ENCODE measurements at regions not wholly inside any gene's neighbourhood (a gene's known extent, or its start where the extent isn't known, plus 50 kb on each side); places are given as distances from the start of the nearest gene placed in this dataset.

- intact Hi-C loops (cut with micrococcal nuclease) = no loop called here
- ATAC-seq (ENCODE audit: low read depth) (no peak), DNase-seq (no peak)
- H3K36me3 Mint-ChIP-seq (ENCODE audit: low read depth) = no peaks in the 10 kb centered on the region
- no peaks in the 10 kb centered on the region for H3K9me3 Mint-ChIP-seq
- no peak for TF ChIP-seq CTCF (IDR thresholded peaks at IDR 0.05)
- no peak overlapping the region for H3K4me3 Mint-ChIP-seq
- ChIA-PET CTCF (interaction anchor here (0.5 kb wide), 1 partner anchor 28 kb away, joined by 3 read pairs; no protein-coding TSS in a partner anchor), POLR2A (no interaction called here)
- H3K27me3 Mint-ChIP-seq = peaks cover 2% of the 10 kb centered on the region
- no peaks in the 10 kb centered on the region for H3K4me1 Mint-ChIP-seq
- no peak overlapping the region for H3K27ac Mint-ChIP-seq
These were observed 136.8 kb upstream of the SLC4A4 start for GRCh38 chr4:71201817-71202576.

DNA sequence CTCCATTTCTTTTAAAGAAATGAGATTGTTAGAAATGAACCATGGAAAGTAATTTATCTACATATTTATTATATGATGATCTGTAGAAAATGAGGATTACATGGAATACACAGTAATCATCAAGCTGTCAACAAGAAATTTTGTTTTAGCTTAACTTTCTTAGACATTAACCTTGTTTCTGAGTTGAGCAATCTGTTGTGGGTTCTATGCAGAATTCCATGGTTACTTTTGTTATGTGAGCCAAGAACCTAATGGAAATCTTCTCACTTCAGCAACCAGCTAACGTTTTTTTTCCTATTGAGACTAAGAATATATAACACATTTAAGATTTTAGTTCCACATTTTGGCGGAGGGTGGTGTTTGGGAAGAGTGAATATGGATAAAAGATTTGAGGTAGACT is 136.1 kb upstream of the SLC4A4 start:
- Mint-ChIP-seq H3K4me3 (no peak overlapping the region), H3K27ac (no peak overlapping the region), H3K9me3 (no peaks in the 10 kb centered on the region), H3K27me3 (peaks cover 2% of the 10 kb centered on the region), H3K36me3 (ENCODE audit: low read depth) (no peaks in the 10 kb centered on the region), H3K4me1 (no peaks in the 10 kb centered on the region)
- DNase-seq (no peak), ATAC-seq (ENCODE audit: low read depth) (no peak)
- ChIA-PET POLR2A (no interaction called here), CTCF (no interaction called here)
- intact Hi-C loops (cut with micrococcal nuclease) = no loop called here
- no peak for TF ChIP-seq CTCF (IDR thresholded peaks at IDR 0.05)

- DNase-seq (no peak), ATAC-seq (ENCODE audit: low read depth) (no peak)
- Mint-ChIP-seq H3K27ac (no peak overlapping the region), H3K4me1 (no peaks in the 10 kb centered on the region), H3K9me3 (no peaks in the 10 kb centered on the region), H3K36me3 (ENCODE audit: low read depth) (no peaks in the 10 kb centered on the region), H3K27me3 (peaks cover 2% of the 10 kb centered on the region), H3K4me3 (no peak overlapping the region)
- POLR2A ChIA-PET = no interaction called here
- intact Hi-C loops (cut with micrococcal nuclease) = no loop called here
- CTCF ChIA-PET = no interaction called here
- TF ChIP-seq CTCF (IDR thresholded peaks at IDR 0.05) = no peak
These were observed 134.8 kb upstream of the SLC4A4 start for GRCh38 chr4:71204056-71204455.

DNA sequence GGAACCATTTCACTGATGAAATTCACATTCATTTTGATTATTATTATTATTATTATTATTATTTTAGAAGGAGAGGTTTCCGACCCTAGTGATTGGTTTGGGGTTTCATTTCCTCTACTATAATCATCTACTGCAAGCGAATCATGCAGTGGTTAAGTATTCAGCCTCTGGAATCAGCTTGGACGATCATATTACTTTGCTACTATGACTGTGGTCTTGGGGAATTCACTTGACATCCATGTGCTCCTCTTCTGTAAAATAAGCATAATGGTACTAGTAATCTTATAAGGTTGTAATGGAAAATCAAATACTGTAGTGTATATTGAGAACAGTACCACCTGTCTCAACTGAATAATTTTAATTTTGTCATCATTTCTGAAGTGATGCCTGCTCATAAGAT is 132.1 kb upstream of the SLC4A4 start:
- no peaks in the 10 kb centered on the region for H3K27me3 Mint-ChIP-seq
- no peak for TF ChIP-seq CTCF (IDR thresholded peaks at IDR 0.05)
- no peak for DNase-seq
- H3K4me1 Mint-ChIP-seq = no peaks in the 10 kb centered on the region
- no peak for ATAC-seq (ENCODE audit: low read depth)
- ChIA-PET POLR2A (no interaction called here), CTCF (no interaction called here)
- H3K9me3 Mint-ChIP-seq = no peaks in the 10 kb centered on the region
- H3K4me3 Mint-ChIP-seq = no peak overlapping the region
- H3K27ac Mint-ChIP-seq = no peak overlapping the region
- intact Hi-C loops (cut with micrococcal nuclease) = no loop called here
- H3K36me3 Mint-ChIP-seq (ENCODE audit: low read depth) = no peaks in the 10 kb centered on the region

DNA sequence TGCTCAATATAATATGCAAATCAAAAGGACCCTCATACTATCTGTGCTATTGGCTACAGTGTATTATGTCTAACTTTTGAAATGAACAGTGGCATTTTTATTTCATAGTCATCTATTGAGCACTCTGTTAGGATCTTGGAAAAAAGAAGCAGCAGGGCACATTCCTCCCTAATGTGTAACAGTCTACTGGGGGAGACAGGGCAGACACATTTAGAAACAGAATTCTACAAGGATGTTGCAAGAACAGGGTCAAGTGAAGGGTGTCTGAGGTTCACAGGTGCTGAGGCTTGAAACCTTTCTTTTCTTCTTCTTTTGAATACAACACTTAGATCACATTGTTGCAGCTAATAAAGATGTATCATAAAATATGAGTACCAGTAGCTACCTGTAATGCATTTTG is 129.7 kb upstream of the SLC4A4 start:
- no peak for ATAC-seq (ENCODE audit: low read depth)
- Mint-ChIP-seq H3K27ac (no peak overlapping the region), H3K4me1 (no peaks in the 10 kb centered on the region), H3K27me3 (no peaks in the 10 kb centered on the region), H3K36me3 (ENCODE audit: low read depth) (no peaks in the 10 kb centered on the region), H3K4me3 (no peak overlapping the region), H3K9me3 (peaks cover 4% of the 10 kb centered on the region)
- no peak for TF ChIP-seq CTCF (IDR thresholded peaks at IDR 0.05)
- ChIA-PET POLR2A (no interaction called here), CTCF (no interaction called here)
- intact Hi-C loops (cut with micrococcal nuclease) = no loop called here
- no peak for DNase-seq
